OCI-LY1 (cell line): ENCODE measurements at regions not wholly inside any gene's neighbourhood (a gene's known extent, or its start where the extent isn't known, plus 50 kb on each side); places are given as distances from the start of the nearest gene placed in this dataset.

ENCODE experiments used
- EZH2 ChIP-seq: fragments of 200-600 bp; sonication (generic), shearing (Covaris generic); IDR thresholded peaks from 2 replicates; pipeline ENCODE4 v1.8.0; 2017; ENCODE audit warnings: borderline replicate concordance, mixed run types, mild to moderate bottlenecking, antibody characterized with exemption, low read length, moderate library complexity, mixed read lengths
- TF ChIP-seq, protein P1 (sequence below): fragments of 200-600 bp; sonication (generic), shearing (Covaris generic); IDR thresholded peaks from 2 replicates; pipeline ENCODE4 v1.5.1; 2017; ENCODE audit warnings: mild to moderate bottlenecking, antibody characterized with exemption, low read length, moderate library complexity, mixed read lengths

DNA sequence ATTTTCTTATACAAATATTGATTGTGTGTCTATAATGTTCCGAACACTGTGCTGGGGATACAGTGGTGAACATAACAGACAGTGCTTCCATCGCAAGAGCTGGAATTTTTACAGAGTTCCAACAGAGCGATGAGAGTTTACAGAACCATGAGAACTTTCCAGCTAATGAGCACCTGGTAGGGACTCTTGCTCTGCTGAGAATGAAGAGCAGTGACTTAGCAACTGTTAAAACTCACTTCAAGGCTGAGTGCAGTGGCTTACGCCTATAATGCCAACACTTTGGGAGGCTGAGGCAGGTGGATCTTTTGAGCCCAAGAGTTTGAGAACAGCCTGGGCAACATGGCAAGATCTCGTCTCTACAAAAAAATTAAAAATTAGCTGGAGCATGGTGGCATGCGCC is 113.8 kb upstream of the DIO2 start:
- TF ChIP-seq, protein P1, sequence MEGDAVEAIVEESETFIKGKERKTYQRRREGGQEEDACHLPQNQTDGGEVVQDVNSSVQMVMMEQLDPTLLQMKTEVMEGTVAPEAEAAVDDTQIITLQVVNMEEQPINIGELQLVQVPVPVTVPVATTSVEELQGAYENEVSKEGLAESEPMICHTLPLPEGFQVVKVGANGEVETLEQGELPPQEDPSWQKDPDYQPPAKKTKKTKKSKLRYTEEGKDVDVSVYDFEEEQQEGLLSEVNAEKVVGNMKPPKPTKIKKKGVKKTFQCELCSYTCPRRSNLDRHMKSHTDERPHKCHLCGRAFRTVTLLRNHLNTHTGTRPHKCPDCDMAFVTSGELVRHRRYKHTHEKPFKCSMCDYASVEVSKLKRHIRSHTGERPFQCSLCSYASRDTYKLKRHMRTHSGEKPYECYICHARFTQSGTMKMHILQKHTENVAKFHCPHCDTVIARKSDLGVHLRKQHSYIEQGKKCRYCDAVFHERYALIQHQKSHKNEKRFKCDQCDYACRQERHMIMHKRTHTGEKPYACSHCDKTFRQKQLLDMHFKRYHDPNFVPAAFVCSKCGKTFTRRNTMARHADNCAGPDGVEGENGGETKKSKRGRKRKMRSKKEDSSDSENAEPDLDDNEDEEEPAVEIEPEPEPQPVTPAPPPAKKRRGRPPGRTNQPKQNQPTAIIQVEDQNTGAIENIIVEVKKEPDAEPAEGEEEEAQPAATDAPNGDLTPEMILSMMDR, result no peak
- no peak for TF ChIP-seq EZH2
